GM23248 (cell line): ENCODE measurements at regions not wholly inside any gene's neighbourhood (a gene's known extent, or its start where the extent isn't known, plus 50 kb on each side); places are given as distances from the start of the nearest gene placed in this dataset.

Experiments
- EZH2 ChIP-seq: fragments of 200-600 bp; sonication (generic); IDR thresholded peaks from 2 replicates; pipeline ENCODE4 v1.6.1; 2018; ENCODE audit warnings: antibody characterized with exemption, mild to moderate bottlenecking; ENCODE audit not compliant: insufficient read depth, poor library complexity, severe bottlenecking
- EZH2phosphoT487 ChIP-seq: fragments of 200-600 bp; sonication (generic); IDR thresholded peaks from 2 replicates; pipeline ENCODE4 v1.6.1; 2018; ENCODE audit warnings: antibody characterized with exemption, moderate library complexity, mild to moderate bottlenecking, low read depth; ENCODE audit not compliant: insufficient read depth

- TF ChIP-seq EZH2phosphoT487 (no peak), EZH2 (no peak)
These were observed 148.7 kb upstream of the ZEB2 start for GRCh38 chr2:144668493-144669110.
